SK-N-MC (cell line): ENCODE measurements at regions not wholly inside any gene's neighbourhood (a gene's known extent, or its start where the extent isn't known, plus 50 kb on each side); places are given as distances from the start of the nearest gene placed in this dataset.
A peak's percentile ranks its signal among the peaks of the same experiment; 100 is the strongest.
"Not testable (repeated sequence)": the region's sequence is repeated elsewhere in the genome, so short reads cannot be mapped to it uniquely, and the experiment has no call there.

Experiments
- DNase-seq: peaks from one replicate; pipeline ENCODE4 v3.0.0-alpha.2; 2011; ENCODE audit warnings: low read depth, low spot score
- H3K27ac ChIP-seq: fragments of 200-600 bp; sonication (generic); 2 replicates; pipeline ENCODE4 v1.5.1; 2016; ENCODE audit warnings: mixed run types
- H3K36me3 ChIP-seq: fragments of 200-600 bp; sonication (generic); 2 replicates; pipeline ENCODE4 v1.6.1; 2017; ENCODE audit warnings: antibody characterized with exemption, low read length, mixed read lengths; ENCODE audit not compliant: insufficient read depth
- H3K4me3 ChIP-seq: fragments of 200-600 bp; sonication (generic); 2 replicates; pipeline ENCODE4 v1.5.1; 2016
- H3K9ac ChIP-seq: fragments of 200-600 bp; sonication (generic); 2 replicates; pipeline ENCODE4 v1.8.0; 2017; ENCODE audit warnings: mixed run types, mixed read lengths; ENCODE audit not compliant: insufficient read length
- H3K9me3 ChIP-seq: fragments of 200-600 bp; sonication (generic); 2 replicates; pipeline ENCODE4 v1.6.1; 2017; ENCODE audit warnings: low read depth, mild to moderate bottlenecking, antibody characterized with exemption, low read length, moderate library complexity, mixed read lengths
- EZH2 ChIP-seq: fragments of 200-600 bp; sonication (generic); IDR thresholded peaks from one replicate; pipeline ENCODE4 v1.6.1; 2017; ENCODE audit warnings: antibody characterized with exemption
- FOXP2 ChIP-seq: optimal IDR thresholded peaks from 2 replicates; pipeline ENCODE3; 2011; ENCODE audit warnings: mild to moderate bottlenecking, moderate library complexity; ENCODE audit not compliant: insufficient read depth; ENCODE audit errors: extremely low read length, control extremely low read depth
- POLR2AphosphoS5 ChIP-seq: IDR thresholded peaks from 2 replicates; pipeline ENCODE4 v1.6.1; 2012; ENCODE audit warnings: mild to moderate bottlenecking, low read depth, low read length, borderline replicate concordance

DNA sequence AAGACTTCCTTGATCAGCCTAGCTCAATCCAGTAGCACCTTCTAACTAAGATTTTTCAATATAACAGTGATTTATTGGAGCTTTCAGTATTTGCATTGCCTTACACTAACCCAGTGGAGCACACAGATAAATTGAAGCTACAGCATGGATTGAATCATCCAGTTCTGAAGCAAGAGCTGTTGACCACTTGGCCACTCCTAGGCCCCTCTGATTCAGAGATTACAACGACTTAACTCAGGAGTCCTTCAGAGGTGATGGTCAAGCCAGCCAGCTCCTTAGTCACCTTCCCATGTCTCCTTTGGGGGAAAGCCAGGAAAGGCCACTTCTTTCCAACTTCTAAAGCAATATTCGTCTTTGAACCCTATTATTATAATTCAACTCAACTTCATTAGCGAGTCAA is 151.8 kb downstream of the TENT5C start:
- H3K9me3 ChIP-seq = no peaks in the 10 kb centered on the region
- TF ChIP-seq EZH2 (no peak), POLR2AphosphoS5 (no peak), FOXP2 (no peak)
- H3K36me3 ChIP-seq = no peaks in the 10 kb centered on the region
- no peak for DNase-seq
- no peak overlapping the region for H3K9ac ChIP-seq
- no peak overlapping the region for H3K4me3 ChIP-seq
- H3K27ac ChIP-seq = no peak overlapping the region

GRCh38 chr1:117758444-117759316 is 152.8 kb downstream of the TENT5C start:
- TF ChIP-seq POLR2AphosphoS5 (no peak), FOXP2 (no peak), EZH2 (no peak)
- Histone ChIP-seq H3K9ac (no peak overlapping the region), H3K4me3 (peak overlapping the region; percentile 73), H3K9me3 (no peaks in the 10 kb centered on the region), H3K27ac (no peak overlapping the region), H3K36me3 (no peaks in the 10 kb centered on the region)
- no peak for DNase-seq

- TF ChIP-seq EZH2 = no peak
- H3K9me3 ChIP-seq = no peaks in the 10 kb centered on the region
- no peak for DNase-seq
- H3K36me3 ChIP-seq = no peaks in the 10 kb centered on the region
- no peak overlapping the region for H3K9ac ChIP-seq
- H3K27ac ChIP-seq = no peak overlapping the region
- H3K4me3 ChIP-seq = no peak overlapping the region
Measured at GRCh38 chr1:117759535-117759934, 153.7 kb downstream of the TENT5C start.

DNA sequence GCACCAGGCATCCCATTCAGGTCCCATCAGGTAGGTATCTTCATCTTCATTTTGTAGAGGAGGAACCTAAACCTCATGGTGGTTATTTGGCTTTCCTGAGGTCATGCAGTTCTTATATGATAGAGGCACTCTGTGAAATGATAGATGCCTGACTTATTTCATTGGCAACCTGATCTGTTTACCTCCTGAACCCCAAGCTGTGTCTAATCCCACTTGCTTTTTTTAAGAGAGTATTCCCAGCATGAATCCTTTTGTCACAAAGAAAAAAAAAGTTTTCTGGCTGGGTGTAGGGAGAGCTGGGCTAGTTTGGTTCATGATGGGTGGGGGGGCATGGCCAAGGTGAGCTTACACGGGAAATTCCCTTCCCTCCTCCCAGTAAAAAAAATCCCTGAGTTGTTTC is 154.2 kb downstream of the TENT5C start:
- Histone ChIP-seq H3K27ac (no peak overlapping the region), H3K4me3 (no peak overlapping the region), H3K9me3 (no peaks in the 10 kb centered on the region), H3K36me3 (no peaks in the 10 kb centered on the region), H3K9ac (no peak overlapping the region)
- no peak for DNase-seq
- TF ChIP-seq FOXP2 (no peak), POLR2AphosphoS5 (no peak), EZH2 (no peak)

- TF ChIP-seq FOXP2 (no peak), POLR2AphosphoS5 (no peak), EZH2 (no peak)
- DNase-seq = no peak
- Histone ChIP-seq H3K27ac (no peak overlapping the region), H3K4me3 (no peak overlapping the region), H3K36me3 (no peaks in the 10 kb centered on the region), H3K9ac (no peak overlapping the region), H3K9me3 (no peaks in the 10 kb centered on the region)
Measured at GRCh38 chr1:117760485-117760884, 154.6 kb downstream of the TENT5C start.

- not testable (repeated sequence) for H3K36me3 ChIP-seq, H3K9ac ChIP-seq, H3K4me3 ChIP-seq, H3K9me3 ChIP-seq, DNase-seq, H3K27ac ChIP-seq
Measured at GRCh38 chr1:117767756-117768155, 161.7 kb downstream of the GDAP2 start.

DNA sequence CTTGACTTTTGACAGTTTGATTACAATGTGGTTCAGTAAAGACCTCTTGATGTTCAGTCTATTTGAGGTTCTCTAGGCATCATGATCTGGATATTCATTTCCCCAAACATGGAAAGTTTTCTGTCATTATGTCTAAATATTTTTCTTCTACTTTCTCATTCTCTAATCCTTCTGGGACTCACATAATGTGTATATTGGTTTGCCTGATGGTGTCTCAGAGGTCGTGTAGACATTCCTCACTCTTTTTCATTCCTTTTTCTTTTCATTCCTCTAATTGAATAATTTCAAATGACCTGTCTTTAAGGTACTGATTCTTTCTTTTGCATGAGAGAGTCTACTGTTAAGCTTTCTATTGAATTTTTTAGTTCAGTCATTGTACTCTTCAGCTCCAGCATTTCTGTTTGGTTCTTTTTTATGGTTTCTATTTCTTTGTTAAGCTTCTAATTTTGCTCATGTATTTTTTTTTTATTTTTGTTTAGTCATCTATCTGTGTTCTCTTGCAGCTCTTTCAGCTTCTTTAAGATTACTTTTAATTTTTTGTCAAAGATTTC is 158.4 kb downstream of the GDAP2 start:
- H3K36me3 ChIP-seq = no peaks in the 10 kb centered on the region
- H3K4me3 ChIP-seq = no peak overlapping the region
- TF ChIP-seq POLR2AphosphoS5 (no peak), EZH2 (no peak), FOXP2 (no peak)
- H3K27ac ChIP-seq = no peak overlapping the region
- H3K9ac ChIP-seq = no peak overlapping the region
- H3K9me3 ChIP-seq = 0 out of 2 replicates have a peak, but pooled peaks cover 3% of the 10 kb centered on the region
- DNase-seq = no peak

DNA sequence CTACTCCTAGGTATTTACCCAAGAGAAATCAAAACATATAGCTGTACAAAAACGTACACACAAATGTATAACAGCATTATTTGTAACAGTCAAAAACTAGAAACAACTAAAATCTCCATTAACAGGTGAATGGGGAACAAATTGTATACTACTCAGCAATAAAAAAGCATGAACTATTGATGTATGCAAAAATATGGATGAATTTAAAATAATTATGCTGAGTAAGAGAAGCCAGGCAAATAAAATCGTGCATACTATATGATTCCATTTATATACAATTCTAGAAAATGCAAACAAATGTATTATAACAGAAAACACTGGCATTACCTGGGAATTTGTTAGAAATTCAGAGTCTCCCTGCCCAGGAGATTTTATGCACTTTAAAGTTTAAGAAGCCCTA is 150.1 kb downstream of the GDAP2 start:
- H3K36me3 ChIP-seq = no peaks in the 10 kb centered on the region
- DNase-seq = no peak
- no peak for TF ChIP-seq EZH2
- TF ChIP-seq POLR2AphosphoS5 = no peak
- TF ChIP-seq FOXP2 = no peak
- H3K9ac ChIP-seq = no peak overlapping the region
- no peaks in the 10 kb centered on the region for H3K9me3 ChIP-seq
- no peak overlapping the region for H3K4me3 ChIP-seq
- no peak overlapping the region for H3K27ac ChIP-seq
